ENCODE measurements at regions not wholly inside any gene's neighbourhood (a gene's known extent, or its start where the extent isn't known, plus 50 kb on each side); places are given as distances from the start of the nearest gene placed in this dataset.

GRCh38 chr14:65174783-65175182, 72.5 kb upstream of the MAX start:
- no peak for TF ChIP-seq CTCF (IDR thresholded peaks at IDR 0.05)
- TF ChIP-seq POLR2A (IDR thresholded peaks at IDR 0.05) = no peak
